ENCODE measurements at regions not wholly inside any gene's neighbourhood (a gene's known extent, or its start where the extent isn't known, plus 50 kb on each side); places are given as distances from the start of the nearest gene placed in this dataset.

GRCh38 chr21:26374817-26375216 lies 198.3 kb downstream of the CYYR1 start:
- Histone ChIP-seq H3K27ac (ENCODE audit: low read depth, low read length) (no peak overlapping the region), H3K27me3 (ENCODE audit: insufficient read depth, low read length, poor library complexity, severe bottlenecking) (no peaks in the 10 kb centered on the region), H3K36me3 (ENCODE audit: insufficient read depth, low read length) (no peaks in the 10 kb centered on the region), H3K4me1 (ENCODE audit: insufficient read depth, low read length) (no peaks in the 10 kb centered on the region), H3K4me3 (ENCODE audit: low read length) (no peak overlapping the region), H3K9me3 (ENCODE audit: low read length) (no peaks in the 10 kb centered on the region)
- no peak overlapping the region for H3K27ac Mint-ChIP-seq
- DNase-seq = no peak
- no peaks in the 10 kb centered on the region for H3K4me1 Mint-ChIP-seq
- H3K4me3 Mint-ChIP-seq = no peak overlapping the region
- peaks cover 0 to 7% (median 0%) of the 10 kb centered on the region in 5 donors for H3K9me3 Mint-ChIP-seq
- CTCF ChIA-PET = no interaction called here
- POLR2A ChIA-PET = no interaction called here
- no peaks in the 10 kb centered on the region for H3K27me3 Mint-ChIP-seq
- H3K36me3 Mint-ChIP-seq = no peaks in the 10 kb centered on the region

- ChIA-PET POLR2A (no interaction called here), CTCF (no interaction called here)
- H3K4me1 Mint-ChIP-seq = no peaks in the 10 kb centered on the region
- no peaks in the 10 kb centered on the region for H3K9me3 ChIP-seq (ENCODE audit: low read length)
- H3K36me3 Mint-ChIP-seq = no peaks in the 10 kb centered on the region
- no peaks in the 10 kb centered on the region for H3K4me1 ChIP-seq (ENCODE audit: insufficient read depth, low read length)
- H3K27ac Mint-ChIP-seq = no peak overlapping the region
- H3K27ac ChIP-seq (ENCODE audit: low read depth, low read length) = no peak overlapping the region
- H3K9me3 Mint-ChIP-seq = peaks cover 0 to 10% (median 0%) of the 10 kb centered on the region in 5 donors
- H3K27me3 Mint-ChIP-seq = no peaks in the 10 kb centered on the region
- no peak overlapping the region for H3K4me3 ChIP-seq (ENCODE audit: low read length)
- DNase-seq = no peak
- H3K27me3 ChIP-seq (ENCODE audit: insufficient read depth, low read length, poor library complexity, severe bottlenecking) = no peaks in the 10 kb centered on the region
- H3K4me3 Mint-ChIP-seq = no peak overlapping the region
- H3K36me3 ChIP-seq (ENCODE audit: insufficient read depth, low read length) = no peaks in the 10 kb centered on the region
Observed at GRCh38 chr21:26368591-26369320, 198.2 kb upstream of the APP start.

- H3K27me3 ChIP-seq (ENCODE audit: insufficient read depth, low read length, poor library complexity, severe bottlenecking) = no peaks in the 10 kb centered on the region
- Mint-ChIP-seq H3K9me3 (peaks cover 0 to 10% (median 0%) of the 10 kb centered on the region in 5 donors), H3K27me3 (no peaks in the 10 kb centered on the region), H3K4me3 (no peak overlapping the region), H3K27ac (no peak overlapping the region), H3K36me3 (no peaks in the 10 kb centered on the region), H3K4me1 (no peaks in the 10 kb centered on the region)
- DNase-seq = no peak
- H3K4me3 ChIP-seq (ENCODE audit: low read length) = no peak overlapping the region
- no peak overlapping the region for H3K27ac ChIP-seq (ENCODE audit: low read depth, low read length)
- no peaks in the 10 kb centered on the region for H3K9me3 ChIP-seq (ENCODE audit: low read length)
- no peaks in the 10 kb centered on the region for H3K36me3 ChIP-seq (ENCODE audit: insufficient read depth, low read length)
- no peaks in the 10 kb centered on the region for H3K4me1 ChIP-seq (ENCODE audit: insufficient read depth, low read length)
- POLR2A ChIA-PET = no interaction called here
- CTCF ChIA-PET = no interaction called here
Observed at GRCh38 chr21:26366781-26367180, 196.2 kb upstream of the APP start.

- Histone ChIP-seq H3K27me3 (ENCODE audit: insufficient read depth, low read length, poor library complexity, severe bottlenecking) (no peaks in the 10 kb centered on the region), H3K36me3 (ENCODE audit: insufficient read depth, low read length) (no peaks in the 10 kb centered on the region), H3K4me1 (ENCODE audit: insufficient read depth, low read length) (no peaks in the 10 kb centered on the region), H3K4me3 (ENCODE audit: low read length) (no peak overlapping the region), H3K27ac (ENCODE audit: low read depth, low read length) (no peak overlapping the region), H3K9me3 (ENCODE audit: low read length) (no peaks in the 10 kb centered on the region)
- CTCF ChIA-PET = no interaction called here
- Mint-ChIP-seq H3K9me3 (peaks cover 0 to 10% (median 0%) of the 10 kb centered on the region in 5 donors), H3K27me3 (no peaks in the 10 kb centered on the region), H3K36me3 (no peaks in the 10 kb centered on the region), H3K4me3 (no peak overlapping the region), H3K4me1 (no peaks in the 10 kb centered on the region), H3K27ac (no peak overlapping the region)
- POLR2A ChIA-PET = no interaction called here
- no peak for DNase-seq
Observed at GRCh38 chr21:26365849-26366248, 195.3 kb upstream of the APP start.

GRCh38 chr21:26351661-26352060 lies 181.1 kb upstream of the APP start:
- ChIA-PET CTCF (no interaction called here), POLR2A (no interaction called here)
- Mint-ChIP-seq H3K27me3 (peaks cover 0 to 1% of the 10 kb centered on the region in 2 donors), H3K4me1 (no peaks in the 10 kb centered on the region), H3K27ac (no peak overlapping the region), H3K9me3 (peaks cover 0 to 3% (median 2%) of the 10 kb centered on the region in 5 donors), H3K4me3 (no peak overlapping the region), H3K36me3 (no peaks in the 10 kb centered on the region)
- DNase-seq = no peak
- no peaks in the 10 kb centered on the region for H3K27me3 ChIP-seq (ENCODE audit: insufficient read depth, low read length, poor library complexity, severe bottlenecking)
- no peaks in the 10 kb centered on the region for H3K9me3 ChIP-seq (ENCODE audit: low read length)
- no peaks in the 10 kb centered on the region for H3K4me1 ChIP-seq (ENCODE audit: insufficient read depth, low read length)
- no peaks in the 10 kb centered on the region for H3K36me3 ChIP-seq (ENCODE audit: insufficient read depth, low read length)
- no peak overlapping the region for H3K27ac ChIP-seq (ENCODE audit: low read depth, low read length)
- H3K4me3 ChIP-seq (ENCODE audit: low read length) = no peak overlapping the region

GRCh38 chr21:26332867-26333266 lies 162.3 kb upstream of the APP start:
- Mint-ChIP-seq H3K27me3 (no peaks in the 10 kb centered on the region), H3K4me3 (no peak overlapping the region), H3K4me1 (no peaks in the 10 kb centered on the region), H3K9me3 (peaks cover 2 to 16% (median 5%) of the 10 kb centered on the region in 5 donors), H3K27ac (no peak overlapping the region), H3K36me3 (no peaks in the 10 kb centered on the region)
- Histone ChIP-seq H3K36me3 (ENCODE audit: insufficient read depth, low read length) (no peaks in the 10 kb centered on the region), H3K4me3 (ENCODE audit: low read length) (no peak overlapping the region), H3K4me1 (ENCODE audit: insufficient read depth, low read length) (no peaks in the 10 kb centered on the region), H3K9me3 (ENCODE audit: low read length) (no peaks in the 10 kb centered on the region), H3K27me3 (ENCODE audit: insufficient read depth, low read length, poor library complexity, severe bottlenecking) (no peaks in the 10 kb centered on the region), H3K27ac (ENCODE audit: low read depth, low read length) (no peak overlapping the region)
- ChIA-PET POLR2A (no interaction called here), CTCF (no interaction called here)
- no peak for DNase-seq

GRCh38 chr21:26331205-26331980 lies 160.8 kb upstream of the APP start:
- no peak overlapping the region for H3K4me3 Mint-ChIP-seq
- ChIA-PET CTCF (no interaction called here), POLR2A (no interaction called here)
- DNase-seq = no peak
- H3K36me3 Mint-ChIP-seq = no peaks in the 10 kb centered on the region
- no peaks in the 10 kb centered on the region for H3K4me1 Mint-ChIP-seq
- Histone ChIP-seq H3K27me3 (ENCODE audit: insufficient read depth, low read length, poor library complexity, severe bottlenecking) (no peaks in the 10 kb centered on the region), H3K36me3 (ENCODE audit: insufficient read depth, low read length) (no peaks in the 10 kb centered on the region), H3K4me1 (ENCODE audit: insufficient read depth, low read length) (no peaks in the 10 kb centered on the region), H3K9me3 (ENCODE audit: low read length) (no peaks in the 10 kb centered on the region), H3K27ac (ENCODE audit: low read depth, low read length) (no peak overlapping the region), H3K4me3 (ENCODE audit: low read length) (no peak overlapping the region)
- no peaks in the 10 kb centered on the region for H3K27me3 Mint-ChIP-seq
- H3K9me3 Mint-ChIP-seq = peaks cover 2 to 9% (median 5%) of the 10 kb centered on the region in 5 donors
- H3K27ac Mint-ChIP-seq = no peak overlapping the region

GRCh38 chr21:26320596-26320995 lies 150.0 kb upstream of the APP start:
- peaks cover 0 to 6% (median 4%) of the 10 kb centered on the region in 5 donors for H3K9me3 Mint-ChIP-seq
- H3K27ac Mint-ChIP-seq = no peak overlapping the region
- H3K36me3 Mint-ChIP-seq = no peaks in the 10 kb centered on the region
- Histone ChIP-seq H3K9me3 (ENCODE audit: low read length) (no peaks in the 10 kb centered on the region), H3K27ac (ENCODE audit: low read depth, low read length) (no peak overlapping the region), H3K36me3 (ENCODE audit: insufficient read depth, low read length) (no peaks in the 10 kb centered on the region), H3K4me3 (ENCODE audit: low read length) (no peak overlapping the region), H3K4me1 (ENCODE audit: insufficient read depth, low read length) (no peaks in the 10 kb centered on the region), H3K27me3 (ENCODE audit: insufficient read depth, low read length, poor library complexity, severe bottlenecking) (no peaks in the 10 kb centered on the region)
- CTCF ChIA-PET = no interaction called here
- no peak overlapping the region for H3K4me3 Mint-ChIP-seq
- no peaks in the 10 kb centered on the region for H3K27me3 Mint-ChIP-seq
- DNase-seq = no peak
- no peaks in the 10 kb centered on the region for H3K4me1 Mint-ChIP-seq
- POLR2A ChIA-PET = no interaction called here

Data from CD8-positive, alpha-beta memory T cell (primary cell).